ENCODE measurements at regions not wholly inside any gene's neighbourhood (a gene's known extent, or its start where the extent isn't known, plus 50 kb on each side); places are given as distances from the start of the nearest gene placed in this dataset.

DNA sequence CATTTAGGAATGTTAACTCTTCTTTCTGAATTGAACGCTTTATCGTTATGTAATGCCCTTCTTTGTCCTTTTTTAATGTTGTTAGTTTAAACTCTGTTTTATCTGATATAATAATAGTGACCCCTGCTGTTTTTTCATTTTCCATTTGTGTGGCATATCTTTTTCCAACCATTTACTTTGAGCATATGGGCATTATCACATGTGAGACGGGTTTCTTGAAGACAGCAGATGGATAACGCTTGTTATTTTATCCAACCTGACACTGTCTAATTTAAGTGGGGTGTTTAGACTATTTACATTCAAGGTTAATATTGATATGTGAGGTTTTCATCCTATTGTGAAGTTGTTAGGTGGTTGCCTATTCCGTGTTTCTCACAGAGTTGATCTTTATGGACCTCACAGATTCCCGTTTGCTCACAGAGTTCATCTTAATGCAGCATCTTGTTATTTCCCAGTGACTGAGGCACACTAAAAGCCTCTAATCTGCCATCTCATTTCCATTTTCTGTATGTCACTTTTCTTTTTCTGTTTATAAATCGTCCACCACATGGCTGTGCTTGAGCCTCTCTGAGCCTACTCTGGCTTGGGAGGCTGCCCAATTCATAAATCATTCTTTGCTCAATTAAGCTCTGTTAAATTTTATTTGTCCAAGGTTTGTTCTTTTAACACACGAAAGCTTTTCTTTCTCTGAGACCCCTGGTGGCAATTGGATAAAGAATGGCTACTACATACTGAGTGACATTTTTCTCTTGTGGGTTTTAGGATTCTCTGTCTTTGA, 286.2 kb downstream of the HTR7 start:
- TF ChIP-seq, protein P1, sequence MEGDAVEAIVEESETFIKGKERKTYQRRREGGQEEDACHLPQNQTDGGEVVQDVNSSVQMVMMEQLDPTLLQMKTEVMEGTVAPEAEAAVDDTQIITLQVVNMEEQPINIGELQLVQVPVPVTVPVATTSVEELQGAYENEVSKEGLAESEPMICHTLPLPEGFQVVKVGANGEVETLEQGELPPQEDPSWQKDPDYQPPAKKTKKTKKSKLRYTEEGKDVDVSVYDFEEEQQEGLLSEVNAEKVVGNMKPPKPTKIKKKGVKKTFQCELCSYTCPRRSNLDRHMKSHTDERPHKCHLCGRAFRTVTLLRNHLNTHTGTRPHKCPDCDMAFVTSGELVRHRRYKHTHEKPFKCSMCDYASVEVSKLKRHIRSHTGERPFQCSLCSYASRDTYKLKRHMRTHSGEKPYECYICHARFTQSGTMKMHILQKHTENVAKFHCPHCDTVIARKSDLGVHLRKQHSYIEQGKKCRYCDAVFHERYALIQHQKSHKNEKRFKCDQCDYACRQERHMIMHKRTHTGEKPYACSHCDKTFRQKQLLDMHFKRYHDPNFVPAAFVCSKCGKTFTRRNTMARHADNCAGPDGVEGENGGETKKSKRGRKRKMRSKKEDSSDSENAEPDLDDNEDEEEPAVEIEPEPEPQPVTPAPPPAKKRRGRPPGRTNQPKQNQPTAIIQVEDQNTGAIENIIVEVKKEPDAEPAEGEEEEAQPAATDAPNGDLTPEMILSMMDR (conservative IDR thresholded peaks at IDR 0.05; ENCODE audit: low read depth, low read length), result no peak
- no peak for TF ChIP-seq EZH2phosphoT487 (IDR thresholded peaks at IDR 0.05; ENCODE audit: borderline replicate concordance, low read length)
- TF ChIP-seq EZH2 (IDR thresholded peaks at IDR 0.05; ENCODE audit: low read length, unreplicated experiment), result no peak
